Stomach smooth muscle (tissue), 2 donors: ENCODE measurements at regions not wholly inside any gene's neighbourhood (a gene's known extent, or its start where the extent isn't known, plus 50 kb on each side); places are given as distances from the start of the nearest gene placed in this dataset.
"Not testable (repeated sequence)": the region's sequence is repeated elsewhere in the genome, so short reads cannot be mapped to it uniquely, and the experiment has no call there.

ENCODE experiments used
- H3K27ac ChIP-seq: one replicate; pipeline ENCODE4 v1.7.0; 2013; ENCODE audit warnings: mild to moderate bottlenecking, low read length, inconsistent platforms
- H3K27me3 ChIP-seq, 2 donors: one replicate each; pipeline ENCODE4 v1.7.0; 2013; ENCODE audit warnings: low read length in 2 of 2; ENCODE audit not compliant: insufficient read depth in 2 of 2, control insufficient read depth in 1 of 2
- H3K36me3 ChIP-seq, 2 donors: one replicate each; pipeline ENCODE4 v1.7.0; 2013; ENCODE audit warnings: low read length in 2 of 2; ENCODE audit not compliant: control insufficient read depth in 2 of 2, insufficient read depth in 2 of 2
- H3K4me1 ChIP-seq: one replicate; pipeline ENCODE4 v1.7.0; 2013; ENCODE audit warnings: low read length; ENCODE audit not compliant: control insufficient read depth, insufficient read depth
- H3K4me3 ChIP-seq, 2 donors: one replicate each; pipeline ENCODE4 v1.7.0; 2013; ENCODE audit warnings: low read length in 2 of 2
- H3K9ac ChIP-seq, 2 donors: one replicate each; pipeline ENCODE4 v1.7.0; 2013; ENCODE audit warnings: low read length in 2 of 2, mild to moderate bottlenecking in 1 of 2
- H3K9me3 ChIP-seq, 2 donors: one replicate each; pipeline ENCODE4 v1.7.0; 2013; ENCODE audit warnings: low read length in 2 of 2; ENCODE audit not compliant: control insufficient read depth in 2 of 2
- donor health status: healthy.
- donor health status: Pancreatic carcinoma.

DNA sequence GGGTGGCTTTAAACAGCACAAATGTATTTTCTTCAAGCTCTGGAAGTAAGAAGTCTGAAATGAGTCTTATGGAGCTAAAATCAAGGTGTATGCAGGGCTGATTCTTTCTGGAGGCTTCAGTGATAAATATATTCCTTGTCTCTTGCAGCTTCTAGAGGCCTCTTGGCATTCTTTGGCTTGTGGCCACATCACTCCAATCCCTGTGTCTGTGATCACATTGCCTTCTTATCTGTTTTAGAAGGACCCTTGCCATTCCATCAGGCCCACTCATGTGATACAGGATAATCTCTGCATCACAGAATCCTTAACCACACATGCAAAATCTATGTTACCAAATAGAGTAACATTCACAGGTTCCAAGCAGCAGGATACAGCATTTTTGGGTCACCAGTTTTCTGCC lies 917.8 kb upstream of the C9orf72 start:
- peaks cover 0 to 3% of the 10 kb centered on the region in 2 donors for H3K9me3 ChIP-seq
- no peaks in the 10 kb centered on the region for H3K4me1 ChIP-seq
- H3K27ac ChIP-seq: no peak overlapping the region
- H3K36me3 ChIP-seq: no peaks in the 10 kb centered on the region
- H3K4me3 ChIP-seq: no peak overlapping the region
- no peak overlapping the region for H3K9ac ChIP-seq
- H3K27me3 ChIP-seq: no peaks in the 10 kb centered on the region

DNA sequence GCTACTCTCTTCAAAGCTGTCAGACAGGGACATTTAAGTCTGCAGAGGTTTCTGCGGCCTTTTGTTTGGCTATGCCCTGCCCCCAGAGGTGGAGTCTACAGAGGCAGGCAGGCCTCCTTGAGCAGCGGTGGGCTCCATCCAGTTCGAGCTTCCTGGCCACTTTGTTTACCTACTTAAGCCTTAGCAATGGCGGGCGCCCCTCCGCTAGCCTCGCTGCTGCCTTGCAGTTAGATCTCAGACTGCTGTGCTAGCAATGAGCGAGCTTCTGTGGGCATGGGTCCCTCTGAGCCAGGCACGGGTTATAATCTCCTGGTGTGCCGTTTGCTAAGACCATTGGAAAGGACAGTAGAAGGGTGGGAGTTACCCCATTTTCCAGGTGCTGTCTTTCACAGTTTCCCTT lies 924.9 kb upstream of the C9orf72 start:
- H3K36me3 ChIP-seq, H3K9me3 ChIP-seq, H3K9ac ChIP-seq, H3K27ac ChIP-seq, H3K4me3 ChIP-seq, H3K4me1 ChIP-seq, H3K27me3 ChIP-seq: not testable (repeated sequence)

DNA sequence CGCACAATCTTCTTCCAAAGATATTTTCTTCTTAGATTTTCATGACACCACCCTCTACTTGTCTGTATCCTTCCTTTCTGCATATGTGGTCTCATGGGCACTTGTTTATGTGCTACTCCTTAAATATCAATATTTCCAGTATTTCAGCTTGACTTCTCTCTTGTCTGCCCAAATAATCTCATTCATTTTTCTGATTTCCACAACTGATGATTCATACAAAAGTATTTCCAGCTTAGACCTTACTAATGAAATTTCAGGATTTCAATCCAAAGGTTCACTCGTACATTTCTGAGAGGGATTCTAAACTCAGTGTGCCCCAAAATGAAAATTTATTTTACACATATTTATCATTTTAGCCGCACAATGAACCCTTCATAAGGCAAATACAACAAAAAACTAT lies 928.9 kb upstream of the C9orf72 start:
- Histone ChIP-seq H3K9ac (no peak overlapping the region), H3K9me3 (no peaks in the 10 kb centered on the region), H3K27ac (no peak overlapping the region), H3K4me1 (no peaks in the 10 kb centered on the region), H3K36me3 (no peaks in the 10 kb centered on the region), H3K4me3 (no peak overlapping the region), H3K27me3 (no peaks in the 10 kb centered on the region)

DNA sequence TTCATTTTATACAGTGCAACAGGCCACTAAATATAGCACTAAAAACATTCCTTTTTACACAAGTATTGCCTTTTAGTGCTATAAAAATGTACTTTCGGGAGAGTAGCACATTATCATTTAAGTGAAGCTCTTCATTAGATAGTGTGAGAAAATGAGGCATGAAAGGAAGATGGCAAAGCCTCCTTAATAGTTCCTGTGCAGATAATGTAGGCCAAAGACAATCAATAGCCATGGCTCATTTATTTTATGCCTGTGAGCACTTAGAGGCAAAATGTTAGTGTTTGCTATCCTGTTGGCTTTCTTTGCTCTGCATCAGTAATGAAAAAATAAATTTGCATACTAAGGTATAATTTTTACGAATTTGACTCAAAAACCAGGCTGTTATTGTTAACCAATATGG lies 929.5 kb upstream of the C9orf72 start:
- Histone ChIP-seq H3K9ac (no peak overlapping the region), H3K9me3 (no peaks in the 10 kb centered on the region), H3K4me3 (no peak overlapping the region), H3K36me3 (no peaks in the 10 kb centered on the region), H3K4me1 (no peaks in the 10 kb centered on the region), H3K27me3 (no peaks in the 10 kb centered on the region), H3K27ac (no peak overlapping the region)

DNA sequence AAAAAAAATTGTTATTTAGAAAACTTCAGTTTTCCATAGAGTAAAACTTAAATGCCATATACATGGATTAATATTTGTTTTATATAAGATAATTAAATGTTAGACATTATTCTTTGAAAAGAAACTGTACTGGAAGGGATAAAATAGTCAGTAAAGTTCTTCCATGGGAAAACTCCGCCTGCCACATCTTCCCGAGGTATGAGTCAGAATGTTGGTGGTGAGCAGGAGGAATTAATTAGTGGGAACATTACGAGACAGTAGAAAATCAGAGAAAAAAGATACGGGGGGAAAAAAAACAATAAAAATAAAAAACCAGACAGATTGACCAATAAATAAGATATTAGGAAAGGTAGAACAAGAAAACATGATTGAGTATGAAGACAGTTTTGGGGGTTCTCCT lies 930.3 kb upstream of the C9orf72 start:
- Histone ChIP-seq H3K9ac (no peak overlapping the region), H3K36me3 (no peaks in the 10 kb centered on the region), H3K4me1 (no peaks in the 10 kb centered on the region), H3K27me3 (no peaks in the 10 kb centered on the region), H3K4me3 (no peak overlapping the region), H3K9me3 (no peaks in the 10 kb centered on the region), H3K27ac (no peak overlapping the region)

DNA sequence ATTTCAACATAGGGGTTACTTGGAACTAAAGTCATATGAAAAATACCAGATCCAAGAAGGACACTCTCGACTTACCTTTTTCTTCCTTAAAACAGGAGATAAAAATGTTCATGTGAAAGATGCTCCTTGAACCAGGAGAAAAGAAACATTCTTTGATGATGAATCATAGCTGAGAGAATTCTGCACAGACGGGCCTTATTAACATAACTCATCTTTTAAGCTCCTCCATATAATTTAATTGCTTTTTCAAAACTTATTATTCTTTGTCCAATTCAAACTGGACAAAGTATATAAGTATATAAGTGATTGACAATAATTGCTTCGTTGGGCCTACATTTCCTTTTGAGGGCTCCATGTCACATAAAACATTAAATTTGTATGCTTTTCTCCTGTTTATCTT lies 945.2 kb upstream of the C9orf72 start:
- no peaks in the 10 kb centered on the region for H3K36me3 ChIP-seq
- no peak overlapping the region for H3K4me3 ChIP-seq
- no peaks in the 10 kb centered on the region for H3K4me1 ChIP-seq
- no peaks in the 10 kb centered on the region for H3K27me3 ChIP-seq
- no peak overlapping the region for H3K9ac ChIP-seq
- no peaks in the 10 kb centered on the region for H3K9me3 ChIP-seq
- no peak overlapping the region for H3K27ac ChIP-seq

DNA sequence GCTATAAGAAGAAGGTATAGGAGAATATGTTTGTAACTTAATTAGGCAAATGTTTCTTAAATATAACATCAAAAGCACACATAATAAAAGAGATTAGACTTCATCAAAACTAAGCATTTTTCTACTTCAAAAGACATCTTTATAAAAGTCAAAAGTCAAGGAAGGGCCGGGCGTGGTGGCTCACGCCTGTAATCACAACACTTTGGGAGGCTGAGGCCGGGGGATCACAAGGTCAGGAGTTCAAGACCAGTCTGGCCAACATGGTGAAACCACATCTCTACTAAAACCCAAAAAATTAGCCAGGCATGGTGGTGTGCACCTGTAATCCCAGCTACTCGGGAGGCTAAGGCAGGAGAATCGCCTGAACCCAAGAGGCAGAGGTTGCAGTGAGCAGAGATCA lies 951.0 kb upstream of the C9orf72 start:
- not testable (repeated sequence) for H3K27me3 ChIP-seq, H3K4me1 ChIP-seq, H3K9ac ChIP-seq, H3K27ac ChIP-seq, H3K9me3 ChIP-seq, H3K4me3 ChIP-seq, H3K36me3 ChIP-seq

DNA sequence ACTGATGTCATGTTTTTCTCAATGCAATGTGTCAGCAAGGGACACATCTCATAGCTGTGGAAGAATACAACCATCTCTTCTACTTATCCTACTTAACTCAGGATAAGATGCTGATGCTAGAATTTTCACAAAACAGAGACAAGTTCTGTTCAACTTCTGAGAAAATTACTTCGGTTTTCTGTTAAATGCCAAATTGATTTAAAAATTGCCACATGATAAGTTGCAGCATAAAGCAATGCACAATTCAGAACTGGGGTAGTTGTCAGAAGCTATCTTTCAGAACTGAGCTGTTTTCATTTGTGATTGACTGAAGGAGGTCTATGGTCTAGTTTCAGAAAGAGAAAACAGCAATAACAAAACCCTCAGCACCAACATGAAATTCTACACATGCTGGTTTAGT lies 954.8 kb upstream of the C9orf72 start:
- Histone ChIP-seq H3K9ac (no peak overlapping the region), H3K27me3 (no peaks in the 10 kb centered on the region), H3K4me1 (no peaks in the 10 kb centered on the region), H3K9me3 (no peaks in the 10 kb centered on the region), H3K36me3 (no peaks in the 10 kb centered on the region), H3K4me3 (no peak overlapping the region), H3K27ac (no peak overlapping the region)

DNA sequence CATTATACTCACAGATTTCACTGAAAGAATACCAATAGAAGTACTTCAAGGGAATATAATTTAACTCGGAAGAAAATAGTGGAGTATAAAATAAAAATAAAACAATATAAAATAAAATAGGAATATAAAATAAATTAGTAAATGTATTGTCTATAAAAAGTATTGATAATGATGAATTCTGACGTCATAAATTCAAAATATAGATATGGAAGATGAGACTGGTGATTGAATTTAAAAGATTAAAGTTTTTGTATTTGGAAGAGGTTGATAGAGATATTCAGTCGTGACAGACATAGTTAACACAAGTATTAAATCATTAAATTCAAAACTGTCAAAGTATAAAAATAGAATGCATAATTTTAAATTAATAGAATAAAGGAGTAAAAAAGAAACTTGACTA lies 964.9 kb upstream of the C9orf72 start:
- Histone ChIP-seq H3K9ac (no peak overlapping the region), H3K4me3 (no peak overlapping the region), H3K4me1 (no peaks in the 10 kb centered on the region), H3K27ac (no peak overlapping the region), H3K36me3 (no peaks in the 10 kb centered on the region), H3K9me3 (no peaks in the 10 kb centered on the region), H3K27me3 (peaks cover 0 to 2% of the 10 kb centered on the region in 2 donors)

DNA sequence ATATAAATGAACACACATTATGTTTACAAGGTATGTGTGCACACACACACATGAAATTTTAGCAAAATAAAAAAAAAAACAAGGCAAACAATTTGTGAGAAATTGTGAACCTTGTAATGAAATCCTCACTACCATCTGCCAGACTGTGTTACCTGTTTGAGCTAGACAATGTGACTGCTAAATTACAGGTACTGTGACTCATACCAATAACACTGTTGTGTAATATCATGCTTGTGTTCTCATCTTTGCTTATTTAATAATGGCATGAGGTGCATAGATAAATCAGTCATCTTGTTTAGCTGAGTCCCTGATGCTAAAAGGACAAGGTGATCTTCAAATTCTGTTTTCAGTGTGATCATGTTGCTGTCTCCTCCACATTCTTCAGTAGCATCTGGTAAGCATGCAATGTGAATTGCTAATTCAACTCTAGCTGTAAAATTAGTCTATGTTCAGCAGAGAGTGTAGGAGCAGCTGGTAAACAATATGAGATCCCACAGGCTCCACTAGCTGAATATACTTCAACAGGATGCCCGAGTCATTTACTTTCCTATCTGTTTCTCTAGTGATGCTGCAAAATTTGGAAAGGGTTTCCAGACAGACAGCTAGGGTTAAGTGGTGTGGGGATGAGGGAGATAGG lies 966.3 kb upstream of the C9orf72 start:
- no peak overlapping the region for H3K4me3 ChIP-seq
- H3K27ac ChIP-seq: no peak overlapping the region
- H3K36me3 ChIP-seq: no peaks in the 10 kb centered on the region

DNA sequence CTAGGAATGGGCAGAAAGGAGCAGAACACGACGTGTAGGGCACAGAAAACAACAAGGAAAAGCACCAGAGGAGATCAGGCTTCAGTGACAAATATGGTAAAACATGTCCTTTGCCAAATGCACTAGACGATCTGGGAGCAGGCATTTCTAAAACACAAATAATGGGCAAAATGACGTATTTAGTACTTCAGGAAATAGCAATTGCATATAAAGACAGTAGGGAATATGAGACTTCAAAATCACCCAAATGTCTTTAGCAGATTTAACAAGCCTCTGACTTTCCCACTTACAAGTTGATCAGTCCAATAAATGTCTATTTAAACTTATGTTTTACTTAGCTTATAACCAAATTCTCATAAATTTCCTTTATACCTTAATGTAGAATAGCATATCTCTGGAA lies 969.6 kb upstream of the C9orf72 start:
- no peaks in the 10 kb centered on the region for H3K27me3 ChIP-seq
- no peak overlapping the region for H3K9ac ChIP-seq
- H3K9me3 ChIP-seq: no peaks in the 10 kb centered on the region
- H3K4me1 ChIP-seq: no peaks in the 10 kb centered on the region
- H3K36me3 ChIP-seq: no peaks in the 10 kb centered on the region
- no peak overlapping the region for H3K27ac ChIP-seq
- H3K4me3 ChIP-seq: no peak overlapping the region

More for the DNA sequence above, 966.3 kb upstream of the C9orf72 start:
- Histone ChIP-seq H3K9ac (no peak overlapping the region), H3K27me3 (peaks cover 0 to 2% of the 10 kb centered on the region in 2 donors), H3K9me3 (no peaks in the 10 kb centered on the region), H3K4me1 (no peaks in the 10 kb centered on the region)
